IMR-90 (cell line): ENCODE measurements at regions not wholly inside any gene's neighbourhood (a gene's known extent, or its start where the extent isn't known, plus 50 kb on each side); places are given as distances from the start of the nearest gene placed in this dataset.

Experiments
- ATAC-seq: fragments of 200-7000 bp; cut with Tn5 transposase; 2 replicates; pipeline ENCODE4 v1.9.1; 2020; ENCODE audit warnings: low read depth, mild to moderate bottlenecking, moderate library complexity
- BruUV-seq: library from RNA; stranded (reverse); fragments of 400-500 nt; replicated peaks from 2 replicates; lab custom pipeline; 2021; lab: Mats Ljungman, UMichigan
- CTCF ChIA-PET: fragments of 300-600 bp; formaldehyde crosslinking; extraction: SDS; loops from one replicate; lab custom pipeline; 2021; ENCODE audit warnings: antibody characterized with exemption; lab: Yijun Ruan, JAX
- POLR2A ChIA-PET: fragments of 300-600 bp; sonication (Branson Sonifier 250); formaldehyde crosslinking; loops from one replicate; lab custom pipeline; 2022; ENCODE audit warnings: antibody characterized with exemption; ENCODE audit not compliant: unreplicated experiment; lab: Charles Lee
- DNase-seq: peaks from one replicate; pipeline ENCODE4 v3.0.0; 2013
- H2AFZ ChIP-seq: replicated peaks from 2 replicates; pipeline ENCODE3; 2013; ENCODE audit warnings: low read length, mild to moderate bottlenecking; ENCODE audit not compliant: poor library complexity
- H2AK5ac ChIP-seq: 2 replicates; pipeline ENCODE4 v1.6.1; 2013; ENCODE audit warnings: low read depth, low read length, inconsistent platforms
- H2AK9ac ChIP-seq: replicated peaks from 2 replicates; pipeline ENCODE3; 2013; ENCODE audit warnings: mild to moderate bottlenecking, low read depth, low read length, moderate library complexity; ENCODE audit not compliant: poor library complexity
- H2BK120ac ChIP-seq: 2 replicates; pipeline ENCODE4 v1.6.1; 2013; ENCODE audit warnings: low read depth, low read length, inconsistent platforms
- H2BK15ac ChIP-seq: 3 replicates; pipeline ENCODE4 v1.6.1; 2013; ENCODE audit warnings: low read depth, low read length, inconsistent platforms
- H2BK20ac ChIP-seq: 2 replicates; pipeline ENCODE4 v1.6.1; 2013; ENCODE audit warnings: low read depth, mild to moderate bottlenecking, inconsistent platforms, low read length, moderate library complexity
- H2BK5ac ChIP-seq: 2 replicates; pipeline ENCODE4 v1.6.1; 2013; ENCODE audit warnings: mild to moderate bottlenecking, low read depth, low read length, inconsistent platforms; ENCODE audit not compliant: poor library complexity, severe bottlenecking
- H3K14ac ChIP-seq: replicated peaks from 2 replicates; pipeline ENCODE4 v1.6.1; 2013; ENCODE audit warnings: low read depth, low read length, inconsistent platforms
- H3K18ac ChIP-seq: 2 replicates; pipeline ENCODE4 v1.6.1; 2013; ENCODE audit warnings: low read depth, low read length, control low read depth
- H3K23ac ChIP-seq: 2 replicates; pipeline ENCODE4 v1.6.1; 2013; ENCODE audit warnings: low read depth, low read length, inconsistent platforms
- H3K27ac ChIP-seq: 2 replicates; pipeline ENCODE4 v1.5.1; 2013; ENCODE audit warnings: mild to moderate bottlenecking, control low read depth, low read length; ENCODE audit not compliant: insufficient read depth
- H3K27me3 ChIP-seq: 2 replicates; pipeline ENCODE4 v1.6.1; 2013; ENCODE audit warnings: low read length; ENCODE audit not compliant: control insufficient read depth, insufficient read depth
- H3K36me3 ChIP-seq: 2 replicates; pipeline ENCODE4 v1.6.1; 2013; ENCODE audit warnings: low read length, mixed read lengths; ENCODE audit not compliant: control insufficient read depth, insufficient read depth
- H3K4ac ChIP-seq: 2 replicates; pipeline ENCODE4 v1.6.1; 2013; ENCODE audit warnings: low read depth, low read length, inconsistent platforms
- H3K4me1 ChIP-seq: 2 replicates; pipeline ENCODE4 v1.6.1; 2013; ENCODE audit warnings: low read length, mixed read lengths; ENCODE audit not compliant: control insufficient read depth, insufficient read depth
- H3K4me2 ChIP-seq: 2 replicates; pipeline ENCODE4 v1.6.1; 2013; ENCODE audit warnings: low read depth, mild to moderate bottlenecking, control low read depth, low read length, moderate library complexity
- H3K4me3 ChIP-seq: 2 replicates; pipeline ENCODE4 v1.5.1; 2013; ENCODE audit warnings: low read depth, mild to moderate bottlenecking, control low read depth, low read length, moderate library complexity; ENCODE audit not compliant: insufficient read depth
- H3K56ac ChIP-seq: 2 replicates; pipeline ENCODE4 v1.6.1; 2013; ENCODE audit warnings: low read length, inconsistent platforms; ENCODE audit not compliant: insufficient read depth; ENCODE audit errors: extremely low read depth
- H3K79me1 ChIP-seq, 2 experiments: 2 replicates each; pipeline ENCODE4 v1.6.1; 2013; ENCODE audit warnings: low read length in 2 of 2, inconsistent platforms in 1 of 2, low read depth in 1 of 2
- H3K9ac ChIP-seq: 2 replicates; pipeline ENCODE4 v1.6.1; 2013; ENCODE audit warnings: low read depth, low read length, control low read depth
- H3K9me1 ChIP-seq: 2 replicates; pipeline ENCODE4 v1.6.1; 2013; ENCODE audit warnings: low read length, inconsistent platforms; ENCODE audit not compliant: insufficient read depth
- H3K9me3 ChIP-seq: 2 replicates; pipeline ENCODE4 v1.6.1; 2013; ENCODE audit warnings: low read length; ENCODE audit not compliant: control insufficient read depth, insufficient read depth
- H4K20me1 ChIP-seq: 2 replicates; pipeline ENCODE4 v1.6.1; 2013; ENCODE audit warnings: low read length, inconsistent platforms; ENCODE audit not compliant: insufficient read depth
- H4K5ac ChIP-seq: 2 replicates; pipeline ENCODE4 v1.6.1; 2013; ENCODE audit warnings: mild to moderate bottlenecking, low read depth, low read length, control low read depth
- H4K8ac ChIP-seq, 2 experiments: 2 replicates each; pipeline ENCODE4 v1.6.1; 2013; ENCODE audit warnings: low read depth in 2 of 2, low read length in 2 of 2, control low read depth in 1 of 2, inconsistent platforms in 1 of 2
- H4K91ac ChIP-seq: 2 replicates; pipeline ENCODE4 v1.6.1; 2013; ENCODE audit warnings: low read depth, low read length, inconsistent platforms; ENCODE audit not compliant: insufficient read depth
- MAFK ChIP-seq: IDR thresholded peaks from 2 replicates; pipeline ENCODE4 v1.6.1; 2012; ENCODE audit warnings: low read depth, low read length, improper control_type of control experiment
- MXI1 ChIP-seq: IDR thresholded peaks from 2 replicates; pipeline ENCODE4 v1.6.1; 2012; ENCODE audit warnings: low read depth, mild to moderate bottlenecking, low read length, moderate library complexity, borderline replicate concordance
- NFE2L2 ChIP-seq: fragments of 150-350 bp; IDR thresholded peaks from 2 replicates; pipeline ENCODE4 v1.6.1; 2016; ENCODE audit warnings: low read depth, mild to moderate bottlenecking, low read length
- WGBS, 2 experiments: methylation state at CpG; one replicate each; pipeline versions ENCODE4 v1.1.5 to v1.1.7; 2013; ENCODE audit warnings: missing lambda C conversion rate in 2 of 2; ENCODE audit not compliant: insufficient read length in 1 of 2; ENCODE audit errors: extremely low coverage in 2 of 2; 5-methylcytosine and 5-hydroxymethylcytosine counted together
- dilution Hi-C: fragments of 300-500 bp; cut with HindIII; formaldehyde crosslinking; loops from one replicate; pipeline ENCODE4 v1.14.3; 2018; ENCODE audit warnings: low sequenced_read_pairs; ENCODE audit not compliant: unreplicated experiment
- in situ Hi-C: fragments of 300-500 bp; cut with MboI; formaldehyde crosslinking; loops from 3 replicates; pipeline ENCODE4 v1.14.3; 2019; ENCODE audit warnings: low sequenced_read_pairs, inconsistent platforms, mixed read lengths
- intact Hi-C: fragments of 100-400 bp; cut with micrococcal nuclease; formaldehyde crosslinking; loops from 2 replicates; pipeline ENCODE4 v1.10.0; 2022

DNA sequence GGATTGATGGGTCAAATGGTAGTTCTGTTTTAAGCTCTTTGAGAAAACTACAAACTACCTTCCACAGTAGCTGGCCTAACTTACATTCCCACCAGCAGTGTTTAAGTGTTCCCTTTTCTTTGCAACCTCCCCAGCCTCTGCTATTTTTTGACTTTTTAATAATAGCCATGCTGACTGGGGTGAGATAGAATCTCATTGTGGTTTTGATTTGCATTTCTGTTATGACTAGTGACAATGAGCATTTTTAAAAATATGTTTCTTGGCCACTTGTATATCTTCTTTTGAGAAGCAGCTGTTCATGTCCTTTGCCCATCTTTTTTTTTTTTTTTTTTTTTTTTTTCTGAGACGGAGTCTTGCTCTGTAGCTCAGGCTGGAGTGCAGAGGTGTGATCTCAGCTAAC is 155.2 kb upstream of the BMPER start:
- Histone ChIP-seq H2BK5ac (peak overlapping the region; percentile 20), H3K23ac (no peak overlapping the region), H2AFZ (no peak overlapping the region), H3K4ac (no peak overlapping the region), H4K5ac (no peak overlapping the region; the same call in 1 of the 2 replicates), H3K4me1 (peaks cover 8% of the 10 kb centered on the region), H3K9me3 (no peaks in the 10 kb centered on the region), H3K4me2 (no peak overlapping the region), H3K9ac (no peak overlapping the region), H3K14ac (no peak overlapping the region), H3K79me1 (no peaks in the 10 kb centered on the region), H4K20me1 (no peaks in the 10 kb centered on the region), H3K9me1 (peaks cover 5% of the 10 kb centered on the region; the same call in 1 of the 2 replicates), H2BK120ac (no peak overlapping the region), H2BK20ac (no peak overlapping the region), H3K4me3 (no peak overlapping the region), H2AK5ac (no peak overlapping the region), H4K8ac (no peak overlapping the region), H4K91ac (no peak overlapping the region), H3K27me3 (no peaks in the 10 kb centered on the region), H3K18ac (peak overlapping the region; percentile 69; the same call in 1 of the 2 replicates), H2BK15ac (no peak overlapping the region), H2AK9ac (no peak overlapping the region), H3K56ac (no peak overlapping the region), H3K27ac (no peak overlapping the region), H3K36me3 (no peaks in the 10 kb centered on the region)
- CTCF ChIA-PET = interaction anchor here (0.6 kb wide), 1 partner anchor 32 kb away, joined by 3 read pairs; no protein-coding TSS in a partner anchor
- intact Hi-C loops (loop anchor here (5.0 to 10.0 kb wide), 4 partner anchors 295 to 565 kb away; no protein-coding TSS in a partner anchor), in situ Hi-C loops (no loop called here), dilution Hi-C loops (no loop called here)
- no CpG with 5 or more reads among the region's 1 CpG for WGBS, 2 experiments
- DNase-seq (peak; percentile 84), ATAC-seq (peak; percentile 80)
- no TSS peak for BruUV-seq
- TF ChIP-seq NFE2L2 (no peak), MXI1 (no peak), MAFK (no peak)
- POLR2A ChIA-PET = no interaction called here
